Erythroblast (primary cell): ENCODE measurements at regions not wholly inside any gene's neighbourhood (a gene's known extent, or its start where the extent isn't known, plus 50 kb on each side); places are given as distances from the start of the nearest gene placed in this dataset.

Experiments used
- GATA1 ChIP-seq: IDR thresholded peaks from 2 replicates; pipeline ENCODE4 v1.6.1; 2011; ENCODE audit warnings: low read depth, mild to moderate bottlenecking, control low read depth, low read length, moderate library complexity
- POLR2A ChIP-seq: IDR thresholded peaks from 2 replicates; pipeline ENCODE4 v1.6.1; 2011; ENCODE audit warnings: mild to moderate bottlenecking, low read length

DNA sequence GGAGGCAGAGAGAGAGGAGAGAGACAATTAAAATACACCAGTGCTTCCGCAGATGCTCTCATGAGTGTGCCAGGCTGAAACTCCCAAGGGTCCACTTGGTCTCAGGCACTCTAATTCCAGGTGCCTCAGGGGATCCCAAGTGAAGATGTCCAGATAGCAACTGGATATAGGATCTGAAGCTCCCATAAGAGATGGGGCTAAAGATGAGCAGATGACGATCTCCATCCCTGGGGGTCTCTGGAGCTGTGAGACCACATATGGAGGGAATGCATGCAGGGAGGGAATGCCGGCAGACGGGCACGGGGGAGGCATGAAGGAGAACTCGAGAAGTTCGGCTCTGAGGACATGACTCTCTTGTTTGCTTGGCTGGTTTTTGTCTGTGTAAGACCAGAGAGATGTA is 223.7 kb upstream of the RAB6C start:
- no peak for TF ChIP-seq POLR2A
- no peak for TF ChIP-seq GATA1
